K562 (cell line): ENCODE measurements at regions not wholly inside any gene's neighbourhood (a gene's known extent, or its start where the extent isn't known, plus 50 kb on each side); places are given as distances from the start of the nearest gene placed in this dataset.
A peak's percentile ranks its signal among the peaks of the same experiment; 100 is the strongest.

Experiments
- ATAC-seq: fragments of 200-7000 bp; cut with Tn5 transposase; 3 replicates; pipeline ENCODE4 v1.9.1; 2020; ENCODE audit warnings: moderate library complexity
- BruUV-seq: library from RNA; stranded (reverse); fragments of 400-500 nt; replicated peaks from 2 replicates; lab custom pipeline; 2021; lab: Mats Ljungman, UMichigan
- CTCF ChIA-PET: fragments of 300-600 bp; formaldehyde crosslinking; extraction: SDS; loops from one replicate; lab custom pipeline; 2021; ENCODE audit warnings: low intra/inter-chr PET ratio; lab: Yijun Ruan, JAX
- POLR2A ChIA-PET: fragments of 300-600, 350-650 bp; sonication (Branson Sonifier 250); formaldehyde crosslinking; extraction: SDS; loops from one replicate; lab custom pipeline; 2021; ENCODE audit warnings: antibody characterized with exemption, inconsistent platforms; lab: Yijun Ruan, JAX
- DNase-seq, 4 experiments: peaks; one replicate each; pipeline versions ENCODE4 v3.0.0 to v3.0.0-alpha.2; 2011 to 2018; ENCODE audit warnings: low spot score in 3 of 4, mixed read lengths in 3 of 4; ENCODE audit errors: extremely low read depth in 1 of 4
- FAIRE-seq: peaks from 2 replicates; lab custom pipeline; 2011; peaks lifted over from hg19 to GRCh38; lab: Jason Lieb, UNC
- H2AFZ ChIP-seq: 2 replicates; pipeline ENCODE4 v1.6.0; 2011; ENCODE audit warnings: low read depth, low read length, control low read depth, inconsistent platforms
- H3K27ac ChIP-seq: fragments of 200-600 bp; 3 replicates; pipeline ENCODE4 v1.8.0; 2011; ENCODE audit warnings: low read depth, mild to moderate bottlenecking, control low read depth, inconsistent platforms, low read length, moderate library complexity, mixed read lengths; ENCODE audit errors: extremely low read depth
- H3K27me3 ChIP-seq, 2 experiments: fragments of 300-600 bp in 1 of 2; 2 replicates in 1 of 2; 3 replicates in 1 of 2; pipeline versions ENCODE4 v1.6.0 to v1.8.0; 2011; ENCODE audit warnings: inconsistent platforms in 2 of 2, low read length in 2 of 2, mild to moderate bottlenecking in 1 of 2, mixed read lengths in 1 of 2, moderate library complexity in 1 of 2; ENCODE audit not compliant: control insufficient read depth in 2 of 2, insufficient read depth in 2 of 2
- H3K36me3 ChIP-seq: fragments of 300-600 bp; 3 replicates; pipeline ENCODE4 v1.8.0; 2011; ENCODE audit warnings: mild to moderate bottlenecking, low read length, inconsistent platforms; ENCODE audit not compliant: control insufficient read depth, insufficient read depth
- H3K4me1 ChIP-seq, 2 experiments: fragments of 200-600 bp in 1 of 2; replicated peaks in 1 of 2; 2 replicates in 1 of 2; 3 replicates in 1 of 2; pipeline versions ENCODE4 v1.5.1 to v1.8.0; 2011; ENCODE audit warnings: inconsistent platforms in 2 of 2, low read length in 2 of 2, mild to moderate bottlenecking in 1 of 2, mixed read lengths in 1 of 2, moderate library complexity in 1 of 2; ENCODE audit not compliant: control insufficient read depth in 2 of 2, insufficient read depth in 2 of 2
- H3K4me2 ChIP-seq: 2 replicates; pipeline ENCODE4 v1.6.1; 2011; ENCODE audit warnings: low read length, control low read depth, inconsistent platforms, mixed read lengths; ENCODE audit not compliant: insufficient read depth
- H3K4me3 ChIP-seq: fragments of 200-600 bp; sonication (generic), shearing (Covaris generic); 2 replicates; pipeline ENCODE4 v1.5.1; 2016; ENCODE audit warnings: control low read depth, inconsistent platforms
- H3K79me2 ChIP-seq: fragments of 200-600 bp; 3 replicates; pipeline ENCODE4 v1.8.0; 2011; ENCODE audit warnings: low read length, inconsistent platforms; ENCODE audit not compliant: control insufficient read depth, insufficient read depth
- H3K9ac ChIP-seq, 2 experiments: 2 replicates each; pipeline versions ENCODE4 v1.6.0 to v1.6.1; 2011; ENCODE audit warnings: low read depth in 2 of 2, low read length in 2 of 2, control low read depth in 1 of 2, inconsistent platforms in 1 of 2, mild to moderate bottlenecking in 1 of 2, mixed read lengths in 1 of 2; ENCODE audit not compliant: insufficient read depth in 1 of 2
- H3K9me1 ChIP-seq: one replicate; pipeline ENCODE4 v1.6.0; 2011; ENCODE audit warnings: inconsistent platforms, mild to moderate bottlenecking, low read length, moderate library complexity; ENCODE audit not compliant: control insufficient read depth, insufficient read depth
- H3K9me3 ChIP-seq: replicated peaks from 2 replicates; pipeline ENCODE4 v1.5.1; 2011; ENCODE audit warnings: low read depth, low read length, inconsistent platforms; ENCODE audit not compliant: control insufficient read depth, insufficient read depth
- H4K20me1 ChIP-seq: replicated peaks from 2 replicates; pipeline ENCODE4 v1.6.1; 2011; ENCODE audit warnings: low read length, inconsistent platforms, mixed read lengths; ENCODE audit not compliant: control insufficient read depth, insufficient read depth
- BHLHE40 ChIP-seq: IDR thresholded peaks from 2 replicates; pipeline ENCODE4 v1.6.1; 2011; ENCODE audit warnings: low read length, improper control_type of control experiment
- BRCA1 ChIP-seq, 2 experiments: fragments of 450-650 bp in 1 of 2; sonication (generic) in 1 of 2; formaldehyde crosslinking in 1 of 2; IDR thresholded peaks; 2 replicates each; pipeline versions ENCODE4 v1.5.0 to v1.6.1; 2017 to 2020; ENCODE audit warnings: mild to moderate bottlenecking in 1 of 2, missing genetic modification reagents in 1 of 2
- CREB1 ChIP-seq, 2 experiments: sonication (generic) in 1 of 2; formaldehyde crosslinking in 1 of 2; IDR thresholded peaks; 2 replicates each; pipeline versions ENCODE4 v1.6.1 to v1.8.0; 2012 to 2022; ENCODE audit warnings: inconsistent platforms in 1 of 2, mild to moderate bottlenecking in 1 of 2, missing genetic modification reagents in 1 of 2, moderate library complexity in 1 of 2
- EZH2 ChIP-seq: IDR thresholded peaks from 2 replicates; pipeline ENCODE4 v1.6.1; 2012; ENCODE audit warnings: low read depth, mild to moderate bottlenecking, inconsistent platforms, low read length, borderline replicate concordance
- MTA2 ChIP-seq: fragments of 450-650 bp; IDR thresholded peaks from 2 replicates; pipeline ENCODE4 v1.6.1; 2016; ENCODE audit warnings: low read depth
- MYBL2 ChIP-seq, 2 experiments: fragments of 450-650 bp in 1 of 2; sonication (generic) in 1 of 2; formaldehyde crosslinking in 1 of 2; IDR thresholded peaks; 2 replicates each; pipeline versions ENCODE4 v1.6.1 to v1.8.1; 2017 to 2022; ENCODE audit warnings: borderline replicate concordance in 1 of 2, inconsistent platforms in 1 of 2, low read depth in 1 of 2, mild to moderate bottlenecking in 1 of 2, missing genetic modification reagents in 1 of 2, moderate library complexity in 1 of 2
- NCOA4 ChIP-seq: fragments of 450-650 bp; IDR thresholded peaks from 2 replicates; pipeline ENCODE4 v1.6.1; 2018; ENCODE audit warnings: mild to moderate bottlenecking; ENCODE audit not compliant: partially characterized antibody
- NR0B1 ChIP-seq: fragments of 450-650 bp; IDR thresholded peaks from one replicate; pipeline ENCODE4 v1.6.1; 2018; ENCODE audit warnings: mild to moderate bottlenecking, moderate library complexity; ENCODE audit not compliant: partially characterized antibody
- TBP ChIP-seq: optimal IDR thresholded peaks from 2 replicates; pipeline ENCODE3; 2011; ENCODE audit warnings: low read depth, low read length, improper control_type of control experiment
- ZBTB49 ChIP-seq: sonication (generic); formaldehyde crosslinking; IDR thresholded peaks from 2 replicates; pipeline ENCODE4 v1.8.0; 2022; ENCODE audit warnings: missing genetic modification reagents, mild to moderate bottlenecking, borderline replicate concordance
- ZNF449 ChIP-seq: fragments of 250-450 bp; sonication (Bioruptor Pico); IDR thresholded peaks from 2 replicates; pipeline ENCODE4 v1.8.0; 2022; ENCODE audit warnings: moderate library complexity, mild to moderate bottlenecking, inconsistent platforms
- ZNF518B ChIP-seq: fragments of 250-450 bp; sonication (Bioruptor Pico); IDR thresholded peaks from 2 replicates; pipeline ENCODE4 v1.5.0; 2021; ENCODE audit warnings: mild to moderate bottlenecking, moderate library complexity
- ZNF76 ChIP-seq: fragments of 250-450 bp; sonication (Bioruptor Pico); IDR thresholded peaks from 2 replicates; pipeline ENCODE4 v1.4.0; 2020; ENCODE audit warnings: mild to moderate bottlenecking, moderate library complexity, borderline replicate concordance
- WGBS: fragments of 100-300 bp; shearing (Covaris generic); methylation state at CpG from one replicate; pipeline ENCODE4 v1.1.6; 2016; ENCODE audit warnings: low coverage, mixed read lengths; ENCODE audit not compliant: insufficient coverage; ENCODE audit errors: missing lambda C conversion rate; 5-methylcytosine and 5-hydroxymethylcytosine counted together
- in situ Hi-C: fragments of 300-500 bp; cut with MboI; formaldehyde crosslinking; loops from 4 replicates; pipeline ENCODE4 v1.15.0; 2018; ENCODE audit warnings: inconsistent platforms, mixed read lengths
- intact Hi-C: fragments of 100-400 bp; cut with micrococcal nuclease; formaldehyde crosslinking; loops from 2 replicates; pipeline ENCODE4 v1.14.2; 2022

- H3K9ac ChIP-seq, result no peak overlapping the region
- H3K79me2 ChIP-seq, result no peaks in the 10 kb centered on the region
- no TSS peak for BruUV-seq
- no peaks in the 10 kb centered on the region for H3K9me3 ChIP-seq
- H3K4me2 ChIP-seq, result no peak overlapping the region
- H3K36me3 ChIP-seq, result no peaks in the 10 kb centered on the region
- CTCF ChIA-PET, result no interaction called here
- no peaks in the 10 kb centered on the region for H4K20me1 ChIP-seq
- peaks cover 3 to 10% of the 10 kb centered on the region in 2 experiments; a peak in 3 of 5 replicates for H3K27me3 ChIP-seq
- intact Hi-C loops (no loop called here), in situ Hi-C loops (no loop called here)
- POLR2A ChIA-PET, result interaction anchor here (0.6 kb wide), 1 partner anchor 77 kb away, joined by 3 read pairs; no protein-coding TSS in a partner anchor
- ATAC-seq, result no peak
- H2AFZ ChIP-seq, result 0 out of 2 replicates have a peak overlapping the region, but pooled peaks have one; percentile 24
- H3K27ac ChIP-seq, result no peak overlapping the region
- H3K4me3 ChIP-seq, result no peak overlapping the region
- no peak for FAIRE-seq
- no peaks in the 10 kb centered on the region for H3K9me1 ChIP-seq
- WGBS, result 0% methylated on average over 9 of the region's 9 CpGs
- no peak for DNase-seq
- no peaks in the 10 kb centered on the region for H3K4me1 ChIP-seq
- TF ChIP-seq BRCA1 (IDR thresholded peaks at IDR 0.05) (no peak), BRCA1 (CRISPR knock-in tag; IDR thresholded peaks at IDR 0.05) (no peak), EZH2 (no peak), ZBTB49 (CRISPR knock-in tag) (no peak), ZNF518B (CRISPR knock-in tag) (no peak), MYBL2 (IDR thresholded peaks at IDR 0.05; ENCODE audit: low read depth) (no peak), MYBL2 (CRISPR knock-in tag; IDR thresholded peaks at IDR 0.05; ENCODE audit: borderline replicate concordance) (no peak), BHLHE40 (no peak), NR0B1 (no peak), MTA2 (no peak), CREB1 (IDR thresholded peaks at IDR 0.05) (no peak), CREB1 (CRISPR knock-in tag; IDR thresholded peaks at IDR 0.05) (no peak), ZNF76 (CRISPR knock-in tag) (no peak), NCOA4 (no peak), ZNF449 (CRISPR knock-in tag) (no peak), TBP (no peak)
Observed at GRCh38 chr4:169921237-169921636, 105.0 kb downstream of the MFAP3L start.
